HepG2 (cell line): ENCODE measurements at regions not wholly inside any gene's neighbourhood (a gene's known extent, or its start where the extent isn't known, plus 50 kb on each side); places are given as distances from the start of the nearest gene placed in this dataset.

ENCODE experiments used
- ESRRA ChIP-seq: sonication (generic); formaldehyde crosslinking; IDR thresholded peaks from 2 replicates; pipeline ENCODE4 v1.5.1; 2020; ENCODE audit warnings: mild to moderate bottlenecking, low read depth, missing genetic modification reagents
- FOXA1 ChIP-seq, 2 experiments: fragments of 450-650 bp in 1 of 2; sonication (generic) in 1 of 2; formaldehyde crosslinking in 1 of 2; IDR thresholded peaks; 2 replicates each; pipeline versions ENCODE4 v1.4.0 to v1.6.1; 2016 to 2020; ENCODE audit warnings: missing genetic modification reagents in 1 of 2
- GATAD1 ChIP-seq: IDR thresholded peaks from 2 replicates; pipeline ENCODE4 v1.6.1; 2016; ENCODE audit warnings: missing genetic modification reagents, missing compliant biosample characterization
- GLMP ChIP-seq: sonication (generic); formaldehyde crosslinking; IDR thresholded peaks from 2 replicates; pipeline ENCODE4 v1.9.0; 2021; ENCODE audit warnings: missing genetic modification reagents, mild to moderate bottlenecking, borderline replicate concordance
- JDP2 ChIP-seq: sonication (generic); formaldehyde crosslinking; IDR thresholded peaks from 2 replicates; pipeline ENCODE4 v1.8.1; 2022; ENCODE audit warnings: missing genetic modification reagents, borderline replicate concordance
- LCORL ChIP-seq, 2 experiments: fragments of 450-650 bp in 1 of 2; sonication (generic) in 1 of 2; formaldehyde crosslinking in 1 of 2; IDR thresholded peaks; 2 replicates each; pipeline versions ENCODE4 v1.5.0 to v1.6.1; 2017 to 2020; ENCODE audit warnings: antibody characterized with exemption in 1 of 2, missing genetic modification reagents in 1 of 2
- MLLT10 ChIP-seq: sonication (generic); formaldehyde crosslinking; IDR thresholded peaks from 2 replicates; pipeline ENCODE4 v1.4.0; 2020; ENCODE audit warnings: missing genetic modification reagents
- NFATC3 ChIP-seq: sonication (generic); formaldehyde crosslinking; IDR thresholded peaks from 2 replicates; pipeline ENCODE4 v1.5.1; 2020; ENCODE audit warnings: mild to moderate bottlenecking, missing genetic modification reagents
- SP5 ChIP-seq: IDR thresholded peaks from 2 replicates; pipeline ENCODE4 v1.6.1; 2016; ENCODE audit warnings: low read depth, borderline replicate concordance
- THAP9 ChIP-seq: sonication (generic); formaldehyde crosslinking; IDR thresholded peaks from 2 replicates; pipeline ENCODE4; 2020; ENCODE audit warnings: missing genetic modification reagents, mild to moderate bottlenecking, borderline replicate concordance
- ZBTB38 ChIP-seq: sonication (generic); formaldehyde crosslinking; IDR thresholded peaks from 2 replicates; pipeline ENCODE4 v1.5.1; 2020; ENCODE audit warnings: mild to moderate bottlenecking, missing genetic modification reagents
- ZFP62 ChIP-seq: sonication (generic); formaldehyde crosslinking; IDR thresholded peaks from 2 replicates; pipeline ENCODE4 v1.4.0; 2020; ENCODE audit warnings: missing genetic modification reagents
- ZMYM2 ChIP-seq: sonication (generic); formaldehyde crosslinking; IDR thresholded peaks from 2 replicates; pipeline ENCODE4 v1.8.0; 2022; ENCODE audit warnings: mild to moderate bottlenecking, missing genetic modification reagents
- ZNF549 ChIP-seq: sonication (generic); formaldehyde crosslinking; IDR thresholded peaks from 2 replicates; pipeline ENCODE4 v1.5.0; 2020; ENCODE audit warnings: missing genetic modification reagents
- TF ChIP-seq, protein P1 (sequence below): sonication (generic); formaldehyde crosslinking; IDR thresholded peaks from 2 replicates; pipeline ENCODE4 v1.4.0; 2020; ENCODE audit warnings: mild to moderate bottlenecking, missing genetic modification reagents
- TF ChIP-seq, protein P2 (sequence below), 2 experiments: sonication (generic) in 1 of 2; formaldehyde crosslinking in 1 of 2; IDR thresholded peaks; 2 replicates each; pipeline versions ENCODE4 v1.5.1 to v1.6.1; 2011 to 2020; ENCODE audit warnings: borderline replicate concordance in 1 of 2, low read depth in 1 of 2, low read length in 1 of 2, mild to moderate bottlenecking in 1 of 2, missing genetic modification reagents in 1 of 2, moderate library complexity in 1 of 2
- TF ChIP-seq, protein P3 (sequence below): sonication (generic); formaldehyde crosslinking; IDR thresholded peaks from 2 replicates; pipeline ENCODE4 v1.5.0; 2020; ENCODE audit warnings: missing genetic modification reagents
- TF ChIP-seq, protein P4 (sequence below): sonication (generic); IDR thresholded peaks from 2 replicates; pipeline ENCODE4 v1.6.1; 2016; ENCODE audit warnings: low read depth, borderline replicate concordance

DNA sequence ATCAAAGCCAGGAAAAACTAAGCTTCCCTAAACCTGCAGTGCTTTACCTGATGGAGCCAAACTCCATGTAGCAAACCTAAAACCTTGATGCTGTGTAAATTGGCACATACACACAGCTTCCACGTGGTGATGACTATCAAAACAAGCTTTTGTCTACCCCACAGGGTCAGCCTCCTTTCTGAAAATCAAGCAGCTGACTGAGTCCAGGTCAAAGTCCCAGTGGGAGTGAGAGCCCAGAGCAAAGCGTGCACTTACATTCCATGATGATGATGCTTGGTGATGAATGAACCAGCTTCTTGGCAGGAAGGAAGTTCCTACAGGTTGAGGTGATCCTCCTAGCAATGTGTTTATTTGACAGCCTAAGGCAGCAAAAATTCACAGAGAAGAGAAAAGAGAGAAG, 630.0 kb upstream of the TBX3 start (continued):
- TF ChIP-seq, protein P1, sequence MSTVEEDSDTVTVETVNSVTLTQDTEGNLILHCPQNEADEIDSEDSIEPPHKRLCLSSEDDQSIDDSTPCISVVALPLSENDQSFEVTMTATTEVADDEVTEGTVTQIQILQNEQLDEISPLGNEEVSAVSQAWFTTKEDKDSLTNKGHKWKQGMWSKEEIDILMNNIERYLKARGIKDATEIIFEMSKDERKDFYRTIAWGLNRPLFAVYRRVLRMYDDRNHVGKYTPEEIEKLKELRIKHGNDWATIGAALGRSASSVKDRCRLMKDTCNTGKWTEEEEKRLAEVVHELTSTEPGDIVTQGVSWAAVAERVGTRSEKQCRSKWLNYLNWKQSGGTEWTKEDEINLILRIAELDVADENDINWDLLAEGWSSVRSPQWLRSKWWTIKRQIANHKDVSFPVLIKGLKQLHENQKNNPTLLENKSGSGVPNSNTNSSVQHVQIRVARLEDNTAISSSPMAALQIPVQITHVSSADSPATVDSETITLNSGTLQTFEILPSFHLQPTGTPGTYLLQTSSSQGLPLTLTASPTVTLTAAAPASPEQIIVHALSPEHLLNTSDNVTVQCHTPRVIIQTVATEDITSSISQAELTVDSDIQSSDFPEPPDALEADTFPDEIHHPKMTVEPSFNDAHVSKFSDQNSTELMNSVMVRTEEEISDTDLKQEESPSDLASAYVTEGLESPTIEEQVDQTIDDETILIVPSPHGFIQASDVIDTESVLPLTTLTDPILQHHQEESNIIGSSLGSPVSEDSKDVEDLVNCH (CRISPR knock-in tag): no peak
- TF ChIP-seq JDP2 (CRISPR knock-in tag) (no peak), GATAD1 (CRISPR knock-in tag) (no peak; the same call in 1 of the 2 replicates), THAP9 (CRISPR knock-in tag) (no peak), LCORL (IDR thresholded peaks at IDR 0.05) (no peak), LCORL (CRISPR knock-in tag; IDR thresholded peaks at IDR 0.05) (no peak), ZFP62 (no peak), MLLT10 (no peak), NFATC3 (CRISPR knock-in tag) (no peak), ZBTB38 (CRISPR knock-in tag) (no peak), ESRRA (CRISPR knock-in tag) (no peak), ZMYM2 (CRISPR knock-in tag) (0 out of 2 replicates have a peak, but pooled peaks have one; percentile 27), ZNF549 (CRISPR knock-in tag) (no peak), FOXA1 (IDR thresholded peaks at IDR 0.05) (no peak), FOXA1 (CRISPR knock-in tag; IDR thresholded peaks at IDR 0.05) (no peak), SP5 (CRISPR knock-in tag) (no peak), GLMP (CRISPR knock-in tag) (no peak)
- TF ChIP-seq, protein P2, sequence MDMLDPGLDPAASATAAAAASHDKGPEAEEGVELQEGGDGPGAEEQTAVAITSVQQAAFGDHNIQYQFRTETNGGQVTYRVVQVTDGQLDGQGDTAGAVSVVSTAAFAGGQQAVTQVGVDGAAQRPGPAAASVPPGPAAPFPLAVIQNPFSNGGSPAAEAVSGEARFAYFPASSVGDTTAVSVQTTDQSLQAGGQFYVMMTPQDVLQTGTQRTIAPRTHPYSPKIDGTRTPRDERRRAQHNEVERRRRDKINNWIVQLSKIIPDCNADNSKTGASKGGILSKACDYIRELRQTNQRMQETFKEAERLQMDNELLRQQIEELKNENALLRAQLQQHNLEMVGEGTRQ (IDR thresholded peaks at IDR 0.05; ENCODE audit: low read depth, low read length): no peak
- TF ChIP-seq, protein P2 (CRISPR knock-in tag; IDR thresholded peaks at IDR 0.05; ENCODE audit: borderline replicate concordance): no peak
- TF ChIP-seq, protein P3, sequence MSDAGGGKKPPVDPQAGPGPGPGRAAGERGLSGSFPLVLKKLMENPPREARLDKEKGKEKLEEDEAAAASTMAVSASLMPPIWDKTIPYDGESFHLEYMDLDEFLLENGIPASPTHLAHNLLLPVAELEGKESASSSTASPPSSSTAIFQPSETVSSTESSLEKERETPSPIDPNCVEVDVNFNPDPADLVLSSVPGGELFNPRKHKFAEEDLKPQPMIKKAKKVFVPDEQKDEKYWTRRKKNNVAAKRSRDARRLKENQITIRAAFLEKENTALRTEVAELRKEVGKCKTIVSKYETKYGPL (CRISPR knock-in tag): no peak
- TF ChIP-seq, protein P4, sequence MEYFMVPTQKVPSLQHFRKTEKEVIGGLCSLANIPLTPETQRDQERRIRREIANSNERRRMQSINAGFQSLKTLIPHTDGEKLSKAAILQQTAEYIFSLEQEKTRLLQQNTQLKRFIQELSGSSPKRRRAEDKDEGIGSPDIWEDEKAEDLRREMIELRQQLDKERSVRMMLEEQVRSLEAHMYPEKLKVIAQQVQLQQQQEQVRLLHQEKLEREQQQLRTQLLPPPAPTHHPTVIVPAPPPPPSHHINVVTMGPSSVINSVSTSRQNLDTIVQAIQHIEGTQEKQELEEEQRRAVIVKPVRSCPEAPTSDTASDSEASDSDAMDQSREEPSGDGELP: peak; percentile 96
